Neural progenitor cell (in vitro differentiated cells): ENCODE measurements at regions not wholly inside any gene's neighbourhood (a gene's known extent, or its start where the extent isn't known, plus 50 kb on each side); places are given as distances from the start of the nearest gene placed in this dataset.

Source experiments
- CTCF ChIP-seq: fragments of 200-600 bp; sonication (generic); IDR thresholded peaks from 2 replicates; pipeline ENCODE4 v1.5.1; 2017; ENCODE audit warnings: antibody characterized with exemption, mild to moderate bottlenecking
- EZH2 ChIP-seq: fragments of 200-600 bp; sonication (generic); IDR thresholded peaks from 2 replicates; pipeline ENCODE4 v1.6.1; 2017; ENCODE audit warnings: antibody characterized with exemption, mild to moderate bottlenecking, moderate library complexity
- EZH2phosphoT487 ChIP-seq: fragments of 200-600 bp; sonication (generic); IDR thresholded peaks from 2 replicates; pipeline ENCODE4 v1.6.1; 2017; ENCODE audit warnings: antibody characterized with exemption

- TF ChIP-seq EZH2phosphoT487, result no peak
- no peak for TF ChIP-seq CTCF
- TF ChIP-seq EZH2, result no peak
These were observed 54.0 kb upstream of the NTRK2 start for GRCh38 chr9:84615544-84615943.
